NCI-H1417 (cell line): ENCODE measurements at regions not wholly inside any gene's neighbourhood (a gene's known extent, or its start where the extent isn't known, plus 50 kb on each side); places are given as distances from the start of the nearest gene placed in this dataset.
A peak's percentile ranks its signal among the peaks of the same experiment; 100 is the strongest.
"Not testable (repeated sequence)": the region's sequence is repeated elsewhere in the genome, so short reads cannot be mapped to it uniquely, and the experiment has no call there.

Experiments used
- DNase-seq, 3 experiments: peaks; one replicate each; lab custom pipeline; 2025; lab: John Stamatoyannopoulos, UW

DNA sequence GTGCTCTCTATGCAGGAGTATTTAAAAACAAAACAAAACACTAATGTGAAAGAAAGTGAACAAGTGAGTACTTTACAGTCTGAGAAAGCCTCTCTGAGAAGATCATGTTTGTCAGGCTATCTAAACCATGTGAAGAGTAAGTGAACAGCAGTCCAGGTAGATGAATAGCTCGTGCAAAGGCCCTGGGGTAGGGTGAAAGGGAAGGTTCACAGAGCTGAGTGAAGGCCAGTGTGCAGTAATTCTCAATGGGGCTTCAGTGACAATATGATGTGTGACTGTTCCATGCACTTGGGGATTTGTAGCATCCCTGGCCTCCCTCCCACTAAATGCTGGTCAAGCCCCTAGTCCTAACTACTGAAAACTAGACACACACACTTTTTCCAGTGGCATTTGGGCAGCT, 488.9 kb upstream of the JARID2 start:
- no peak for DNase-seq

DNA sequence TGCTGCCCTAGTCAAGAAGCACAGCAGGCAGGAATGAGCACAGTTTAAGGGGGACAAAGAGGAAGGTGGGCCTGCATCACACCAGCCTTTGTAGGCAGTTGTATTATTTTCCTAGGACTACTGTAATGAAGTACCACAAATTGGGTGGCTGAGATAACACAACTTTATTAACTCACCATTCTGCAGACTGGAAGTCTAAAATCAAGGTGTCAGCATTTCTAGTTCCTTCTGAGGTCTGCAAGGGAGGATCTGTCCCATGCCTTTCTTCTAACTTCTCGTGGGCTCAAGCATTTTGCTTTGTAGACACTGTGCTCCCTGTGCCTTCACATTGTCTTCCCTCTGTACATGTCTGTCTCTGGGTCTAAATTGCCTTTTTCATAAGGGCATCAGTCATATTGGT, 488.5 kb upstream of the JARID2 start:
- no peak for DNase-seq

DNA sequence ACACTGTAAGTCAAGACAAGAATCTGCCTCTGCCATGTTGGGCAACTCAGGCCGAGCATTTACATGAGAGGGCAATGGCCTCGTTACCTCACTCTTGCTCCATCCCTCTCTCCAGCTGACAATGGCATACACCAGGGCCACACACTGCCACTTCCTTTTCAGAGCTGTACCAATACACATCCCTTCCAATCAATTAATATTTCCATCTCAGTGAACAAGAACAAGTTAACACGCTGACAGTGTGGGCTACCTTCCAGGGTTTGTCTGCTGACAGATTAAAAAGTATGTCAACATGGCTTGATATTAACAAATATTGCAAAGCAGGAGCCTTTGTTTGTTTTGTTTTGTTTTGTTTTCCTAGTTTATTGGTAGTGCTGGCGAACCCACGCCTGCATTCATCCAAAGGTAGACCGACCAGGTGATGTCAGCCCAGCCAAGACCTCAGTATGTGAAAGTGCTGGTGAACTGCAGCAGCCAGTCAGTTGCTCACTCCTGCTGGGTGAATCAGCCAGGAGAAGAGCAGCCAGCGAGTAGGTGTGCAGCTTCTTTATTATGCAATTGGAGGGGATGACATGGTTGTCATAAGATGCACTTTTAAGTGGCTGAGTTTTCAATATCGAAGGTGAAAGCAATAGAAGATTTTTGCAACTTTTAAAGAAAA, 487.3 kb upstream of the JARID2 start:
- DNase-seq: peak in 2 of 3 experiments; percentile 68 to 81

DNA sequence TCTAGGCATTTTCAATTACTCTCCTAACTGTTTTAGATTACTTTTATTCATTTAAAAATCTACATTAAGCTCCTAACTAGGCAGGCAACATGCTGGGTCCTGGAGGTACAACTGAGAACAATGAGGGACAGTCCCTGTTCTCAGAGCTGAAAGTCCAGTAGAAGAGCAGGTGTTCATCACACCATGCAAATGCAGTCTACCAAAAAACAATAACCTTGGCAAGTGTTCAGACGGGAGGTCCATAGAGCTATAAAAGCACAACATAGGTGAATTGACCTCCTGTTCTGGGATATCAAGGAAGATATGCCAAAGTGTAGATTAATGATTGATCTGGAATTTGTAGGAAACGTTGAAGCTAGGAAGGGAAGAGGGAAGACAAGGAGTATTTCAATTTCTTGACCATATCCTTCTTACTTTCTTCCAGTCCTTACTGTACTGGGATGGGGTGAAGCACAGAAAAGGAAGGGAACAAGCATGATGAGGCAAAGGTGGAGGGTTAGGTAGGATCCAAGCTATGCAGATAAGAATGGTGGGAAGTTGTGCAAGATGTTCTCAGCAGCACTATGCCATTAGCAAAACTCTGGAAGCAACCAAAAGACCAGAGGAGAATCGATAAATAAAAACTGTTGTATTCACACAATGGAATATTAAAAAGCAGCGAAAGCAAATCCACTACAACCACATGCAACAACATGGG, 485.7 kb upstream of the JARID2 start:
- no peak for DNase-seq

DNA sequence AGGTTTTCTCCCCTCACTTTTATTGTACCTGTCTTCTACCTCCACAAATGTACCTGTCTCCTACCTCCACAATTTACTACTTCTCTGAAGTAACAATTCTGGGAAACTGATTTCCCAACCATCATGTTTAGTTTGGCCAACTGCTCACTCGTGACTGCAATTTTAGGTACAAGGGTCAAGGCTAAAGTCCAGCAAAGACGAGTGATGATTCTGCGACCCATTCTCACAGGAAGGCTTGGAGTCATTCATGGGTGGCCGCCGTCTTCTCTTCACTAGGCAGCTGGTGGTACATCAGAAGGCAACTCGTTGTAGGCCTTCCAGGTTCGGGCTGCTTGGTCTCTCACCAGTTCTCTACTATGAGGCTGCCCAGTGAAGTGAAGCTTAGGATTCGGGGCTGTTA, 483.8 kb upstream of the JARID2 start:
- no peak for DNase-seq

DNA sequence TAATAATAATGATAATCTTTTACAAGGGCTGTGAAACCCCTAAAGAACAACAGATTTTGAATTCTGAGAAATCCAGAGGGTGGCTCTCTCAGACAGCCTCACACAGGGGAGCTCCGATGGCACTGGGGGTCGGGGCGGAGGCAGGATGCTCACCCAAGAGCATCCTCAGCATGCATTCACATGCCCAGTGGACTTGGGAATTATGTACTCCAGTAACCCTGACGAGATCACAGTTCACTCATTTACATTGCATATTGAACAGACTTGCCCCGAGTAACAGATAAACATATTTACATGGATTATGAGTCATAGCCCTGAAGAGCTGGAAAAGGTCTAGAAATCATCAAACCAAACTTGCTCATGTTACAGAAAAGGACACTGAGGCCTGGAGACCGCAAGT, 482.7 kb upstream of the JARID2 start:
- DNase-seq: no peak

DNA sequence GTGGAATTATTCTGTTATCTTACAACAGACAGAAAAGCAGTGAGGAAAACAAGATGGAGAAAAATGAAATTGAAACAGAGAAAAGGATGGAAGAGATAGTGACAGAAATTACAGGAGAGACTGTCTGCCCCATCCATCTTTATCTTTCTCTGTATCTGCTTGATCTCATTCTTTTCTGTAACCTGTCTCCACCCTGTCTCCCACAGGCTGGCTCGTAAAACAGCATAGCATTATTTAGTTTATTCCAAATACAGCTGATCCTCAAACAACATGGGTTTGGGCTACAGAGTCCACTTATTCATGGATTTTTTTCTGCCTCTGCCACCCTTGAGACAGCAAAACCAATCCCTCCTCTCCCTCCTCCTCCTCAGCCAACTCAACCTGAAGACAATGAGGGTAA, 482.3 kb upstream of the JARID2 start:
- no peak for DNase-seq

DNA sequence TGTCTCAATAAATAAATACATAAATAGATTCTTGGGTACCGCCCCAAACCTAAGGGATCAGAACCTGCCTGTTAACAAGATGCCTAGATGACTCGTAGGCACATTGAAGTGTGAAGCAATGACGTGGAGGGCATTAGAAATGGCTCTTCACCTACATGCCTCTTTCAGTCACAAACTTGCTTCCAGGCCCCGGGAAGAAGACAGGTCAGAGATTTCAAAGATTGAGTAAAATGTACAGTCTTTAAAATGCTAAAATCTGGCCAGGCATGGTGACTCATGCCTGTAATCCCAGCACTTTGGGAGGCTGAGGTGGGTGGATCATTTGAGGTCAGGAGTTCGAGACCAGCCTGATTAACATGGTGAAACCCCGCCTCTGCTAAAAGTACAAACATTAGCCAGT, 480.8 kb upstream of the JARID2 start:
- no peak for DNase-seq

DNA sequence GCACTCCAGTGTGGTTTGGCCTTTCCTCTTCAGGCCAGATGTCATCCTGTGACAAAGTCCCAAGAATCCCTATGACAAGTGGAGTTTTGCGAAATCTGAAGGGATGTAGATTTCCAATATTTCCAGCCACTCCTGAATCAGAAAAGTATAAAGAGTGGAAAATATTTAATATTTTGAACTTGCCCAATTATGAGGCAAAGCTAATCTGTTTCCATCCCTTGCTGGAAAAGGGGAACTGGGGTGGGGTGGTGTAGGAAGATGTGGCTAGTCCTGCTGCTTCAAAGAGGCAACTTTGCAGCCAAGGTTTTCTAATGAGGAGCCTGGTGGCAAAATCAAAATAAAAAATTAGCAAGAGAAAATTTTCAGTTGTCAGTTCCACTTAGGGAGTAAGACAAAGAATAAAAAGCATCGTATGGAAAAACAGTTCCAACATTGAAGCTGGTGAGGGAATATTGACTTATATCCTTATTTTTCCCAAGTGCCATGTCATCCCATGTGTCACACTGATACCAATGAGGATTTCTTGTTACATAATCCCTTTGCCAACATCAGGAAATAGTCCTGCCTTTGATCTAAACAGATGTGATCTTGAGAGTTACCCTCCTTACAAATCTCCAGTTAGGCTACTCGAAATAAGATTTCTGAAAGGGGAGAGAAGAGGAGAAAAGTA, 480.0 kb upstream of the JARID2 start:
- DNase-seq: no peak

DNA sequence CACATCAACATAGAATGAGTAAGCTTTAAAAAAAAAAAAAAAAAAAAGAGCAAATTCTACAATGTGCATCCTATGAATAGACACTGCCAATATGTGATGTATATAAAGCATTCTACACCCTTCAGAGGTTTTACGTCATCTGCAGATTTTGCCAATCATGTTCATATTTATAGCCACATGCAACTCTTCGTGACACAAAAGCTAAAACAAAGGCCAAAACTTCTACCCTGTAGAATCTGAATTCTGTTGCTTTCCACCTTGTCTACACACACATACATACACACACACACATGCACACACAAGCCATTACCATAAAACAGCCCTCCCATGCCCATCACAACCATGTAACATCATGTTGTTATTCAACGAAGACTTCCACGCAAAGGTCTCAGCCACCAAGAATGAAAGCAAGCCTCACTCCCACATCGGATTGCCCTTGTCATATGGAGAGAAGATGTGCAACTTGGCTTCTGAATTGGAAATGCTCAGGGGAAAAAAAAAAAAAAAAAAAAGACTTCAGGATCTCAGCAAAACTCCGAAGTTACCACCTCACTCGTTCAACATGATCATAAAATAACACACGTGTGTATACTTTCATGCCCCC, 479.4 kb upstream of the JARID2 start:
- DNase-seq: no peak

DNA sequence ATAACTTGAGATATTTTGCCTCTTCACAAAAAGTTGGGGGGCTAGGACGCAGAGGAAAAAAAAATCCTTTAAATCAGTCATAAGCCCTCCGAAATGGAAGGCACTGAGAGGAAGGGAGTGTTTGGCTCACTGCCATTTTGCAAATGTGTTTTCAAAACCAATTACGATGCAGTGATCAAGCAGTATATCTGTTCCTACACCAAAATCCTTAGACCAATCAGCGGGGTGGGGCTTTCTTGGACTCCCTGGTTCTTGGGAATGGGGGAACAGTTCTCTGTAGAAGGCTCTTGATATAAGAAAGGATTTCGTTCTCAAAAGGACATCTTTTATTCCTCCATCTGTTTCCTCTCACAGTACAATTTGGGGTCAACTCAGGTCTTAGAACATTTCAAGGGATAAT, 478.6 kb upstream of the JARID2 start:
- no peak for DNase-seq

DNA sequence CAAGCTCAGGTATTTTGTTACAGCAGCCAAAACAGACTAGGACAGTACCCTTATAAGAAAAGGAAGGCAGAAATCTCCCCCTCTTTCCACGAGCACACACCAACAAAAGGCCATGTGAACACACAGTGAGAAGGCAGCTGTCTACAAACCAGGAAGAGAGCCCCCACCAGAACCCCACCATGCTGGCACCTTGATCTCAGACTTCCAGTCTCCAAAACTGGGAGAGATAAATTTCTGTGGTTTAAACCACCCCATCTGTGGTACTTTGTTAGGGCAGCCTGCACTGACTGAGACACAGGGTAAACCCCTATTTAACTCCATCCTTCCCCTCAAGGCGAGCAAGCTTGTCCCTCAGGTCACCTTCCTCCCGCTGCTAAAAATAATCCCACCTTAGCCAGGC, 475.8 kb upstream of the JARID2 start:
- no peak for DNase-seq

DNA sequence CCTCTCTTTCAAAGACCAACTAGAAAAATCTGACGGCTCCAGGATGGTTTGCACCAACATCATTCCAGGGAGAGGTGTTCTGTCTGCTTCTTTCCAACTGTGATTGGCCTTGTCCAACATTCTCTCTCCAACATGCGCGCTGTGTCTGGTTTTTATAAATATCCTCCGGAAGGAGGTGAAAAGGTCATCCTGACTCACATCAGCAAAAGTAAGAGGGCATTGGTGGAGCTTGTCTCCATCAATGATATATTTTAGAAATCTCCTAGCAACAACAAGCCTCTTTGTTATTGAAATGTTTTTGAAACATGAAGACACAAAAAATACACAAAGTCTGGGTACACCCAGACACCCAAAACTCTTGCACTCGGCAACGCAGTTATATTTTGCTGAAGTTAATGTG, 475.3 kb upstream of the JARID2 start:
- no peak for DNase-seq

DNA sequence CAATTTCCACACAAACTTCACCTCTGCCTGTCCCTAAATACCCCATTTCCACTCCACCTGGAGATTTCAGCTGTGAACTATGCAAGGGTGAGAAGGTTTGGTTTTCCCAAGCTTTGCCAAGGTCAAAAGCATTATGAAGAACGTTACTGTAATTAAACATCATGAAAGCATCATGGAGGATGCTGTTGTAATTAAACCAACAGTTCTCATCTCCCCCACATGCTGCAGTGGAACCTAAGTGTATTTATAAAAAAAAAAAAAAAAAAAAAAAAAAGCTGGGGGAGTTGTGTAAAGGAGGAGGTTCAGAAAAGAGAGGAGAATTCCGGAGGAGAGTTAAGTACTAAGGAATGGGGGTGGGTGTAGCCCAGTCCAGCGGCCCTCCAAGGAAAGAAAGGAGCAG, 474.9 kb upstream of the JARID2 start:
- no peak for DNase-seq

DNA sequence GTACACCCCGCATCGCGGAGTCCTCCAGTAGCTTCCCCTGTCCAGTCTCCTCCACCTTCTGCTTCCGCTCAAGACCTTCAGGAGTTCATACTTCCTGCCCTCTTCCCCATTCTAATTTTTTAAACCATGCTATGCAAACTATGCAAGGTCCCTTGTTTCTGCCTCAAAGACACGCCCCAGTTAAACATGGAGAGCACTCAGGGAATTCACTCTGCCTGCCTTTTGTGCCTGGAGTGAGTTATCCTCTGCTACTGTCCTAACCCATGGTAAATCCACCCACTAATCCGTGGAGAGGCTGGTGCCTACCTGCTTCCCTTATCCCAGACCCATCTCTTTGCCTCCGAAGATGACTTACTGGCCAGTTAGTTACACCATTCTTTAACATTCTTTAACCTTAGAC, 473.7 kb upstream of the JARID2 start:
- no peak for DNase-seq

DNA sequence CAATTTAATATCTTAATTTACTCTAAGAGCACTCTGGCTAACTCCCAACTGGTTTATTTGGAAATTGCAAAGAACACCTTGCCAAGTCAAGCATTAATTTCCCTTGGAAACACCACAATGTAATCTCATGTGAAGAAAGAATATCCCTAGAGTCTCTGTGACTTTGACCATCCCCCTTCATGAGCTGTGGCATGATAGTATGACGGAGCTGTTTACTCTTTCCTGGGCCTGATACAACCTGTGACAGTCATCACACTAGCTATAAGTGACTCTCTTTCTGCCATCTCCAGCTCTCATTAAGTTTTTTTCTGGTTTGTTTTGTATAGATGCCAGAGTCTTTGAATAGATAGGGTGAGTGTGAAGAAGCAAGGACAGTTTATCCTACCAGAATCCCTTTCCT, 470.3 kb upstream of the JARID2 start:
- peak in 1 of 3 experiments; percentile 25 for DNase-seq

DNA sequence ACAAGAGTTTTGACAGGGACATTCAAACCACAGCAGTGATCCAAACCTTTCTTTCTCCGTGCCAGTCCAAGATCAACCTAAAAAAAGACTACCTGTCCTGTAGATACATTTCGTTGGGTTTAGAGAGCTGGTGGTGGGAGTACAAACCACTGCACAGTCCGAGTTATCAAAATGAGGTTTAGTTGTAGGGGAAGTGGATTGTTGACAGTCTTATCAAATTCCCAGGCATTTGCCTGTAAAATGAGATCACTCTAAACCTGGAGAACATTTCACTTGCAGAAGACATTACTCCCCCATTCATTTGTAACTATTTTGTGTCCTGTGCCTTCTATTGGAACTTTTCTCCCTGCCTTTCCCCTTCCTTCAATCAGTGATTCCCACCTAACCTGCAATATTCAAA, 469.6 kb upstream of the JARID2 start:
- no peak for DNase-seq

DNA sequence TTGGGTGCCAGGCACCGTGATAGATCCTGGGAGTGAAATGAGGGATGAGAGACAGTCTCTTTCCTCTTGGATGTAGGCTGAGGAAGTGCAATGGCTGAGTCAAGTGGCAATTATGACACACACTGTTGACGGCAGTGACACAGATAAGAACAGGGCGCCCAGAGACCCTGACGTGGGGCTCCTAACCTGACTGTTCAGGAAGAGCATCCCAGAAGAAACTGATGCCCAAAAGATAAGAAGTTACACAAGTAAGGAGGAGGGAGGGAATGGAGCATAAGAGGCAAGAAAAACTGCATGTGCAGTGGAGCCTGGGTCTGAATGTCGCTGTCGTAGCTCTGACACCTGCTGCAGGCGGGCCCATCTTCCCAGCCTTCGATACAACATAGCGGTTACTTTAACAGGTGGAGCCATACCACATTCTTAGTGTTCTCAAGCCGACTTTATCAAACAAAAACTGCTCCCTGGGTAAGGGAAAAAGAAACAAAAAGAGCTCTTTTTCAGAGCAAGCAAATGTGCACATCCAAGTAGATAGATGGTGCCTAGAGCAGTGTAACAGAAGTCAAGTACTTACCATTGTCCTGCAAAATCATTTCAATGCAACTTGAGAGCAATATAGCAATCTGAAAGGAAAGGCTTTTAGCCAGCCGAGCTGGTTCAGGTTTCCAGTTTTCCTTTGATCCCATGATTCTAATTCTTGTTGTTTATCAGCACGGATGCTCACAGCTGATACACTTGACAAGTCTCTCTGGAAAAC, 463.9 kb upstream of the JARID2 start:
- DNase-seq: peak in 2 of 3 experiments; percentile 2 to 71

DNA sequence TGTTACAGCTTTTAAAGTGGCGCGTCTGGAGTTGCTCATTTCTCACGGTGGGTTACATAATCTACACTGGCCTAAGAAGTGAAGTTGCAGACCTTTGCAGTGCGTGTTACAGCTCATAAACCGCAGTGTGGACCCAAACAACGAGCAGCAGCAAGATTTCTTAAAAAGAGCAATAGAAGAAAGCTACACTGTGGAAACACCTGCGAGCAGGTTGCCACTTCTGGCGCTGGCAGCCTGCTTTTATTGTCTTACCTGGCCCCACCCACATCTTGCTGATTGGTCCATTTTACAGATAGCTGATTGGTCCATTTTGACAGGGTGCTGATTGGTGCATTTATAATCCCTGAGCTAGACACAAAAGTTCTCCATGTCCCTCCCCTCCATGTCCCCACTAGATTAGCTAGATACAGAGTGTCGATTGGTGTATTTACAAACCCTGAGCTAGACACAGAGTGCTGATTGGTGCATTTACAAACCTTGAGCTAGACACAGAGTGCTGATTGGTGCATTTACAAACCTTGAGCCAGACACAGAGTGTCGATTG, 462.9 kb upstream of the JARID2 start:
- not testable (repeated sequence) for DNase-seq

DNA sequence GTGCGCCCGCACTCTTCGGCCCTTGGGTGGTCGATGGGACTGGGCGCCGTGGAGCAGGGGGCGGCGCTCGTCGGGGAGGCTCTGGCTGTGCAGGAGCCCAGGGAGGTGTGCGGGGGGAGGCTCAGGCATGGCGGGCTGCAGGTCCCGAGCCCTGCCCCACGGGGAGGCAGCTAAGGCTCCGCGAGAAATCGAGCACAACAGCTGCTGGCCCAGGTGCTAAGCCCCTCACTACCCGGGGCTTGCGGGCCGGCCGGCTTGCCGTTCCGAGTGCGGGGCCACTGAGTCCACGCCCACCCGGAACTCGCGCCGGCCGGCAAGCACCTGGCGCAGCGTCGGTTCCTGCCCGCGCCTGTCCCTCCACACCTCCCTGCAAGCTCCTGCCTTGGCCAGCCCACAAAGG, 462.3 kb upstream of the JARID2 start:
- no peak for DNase-seq

DNA sequence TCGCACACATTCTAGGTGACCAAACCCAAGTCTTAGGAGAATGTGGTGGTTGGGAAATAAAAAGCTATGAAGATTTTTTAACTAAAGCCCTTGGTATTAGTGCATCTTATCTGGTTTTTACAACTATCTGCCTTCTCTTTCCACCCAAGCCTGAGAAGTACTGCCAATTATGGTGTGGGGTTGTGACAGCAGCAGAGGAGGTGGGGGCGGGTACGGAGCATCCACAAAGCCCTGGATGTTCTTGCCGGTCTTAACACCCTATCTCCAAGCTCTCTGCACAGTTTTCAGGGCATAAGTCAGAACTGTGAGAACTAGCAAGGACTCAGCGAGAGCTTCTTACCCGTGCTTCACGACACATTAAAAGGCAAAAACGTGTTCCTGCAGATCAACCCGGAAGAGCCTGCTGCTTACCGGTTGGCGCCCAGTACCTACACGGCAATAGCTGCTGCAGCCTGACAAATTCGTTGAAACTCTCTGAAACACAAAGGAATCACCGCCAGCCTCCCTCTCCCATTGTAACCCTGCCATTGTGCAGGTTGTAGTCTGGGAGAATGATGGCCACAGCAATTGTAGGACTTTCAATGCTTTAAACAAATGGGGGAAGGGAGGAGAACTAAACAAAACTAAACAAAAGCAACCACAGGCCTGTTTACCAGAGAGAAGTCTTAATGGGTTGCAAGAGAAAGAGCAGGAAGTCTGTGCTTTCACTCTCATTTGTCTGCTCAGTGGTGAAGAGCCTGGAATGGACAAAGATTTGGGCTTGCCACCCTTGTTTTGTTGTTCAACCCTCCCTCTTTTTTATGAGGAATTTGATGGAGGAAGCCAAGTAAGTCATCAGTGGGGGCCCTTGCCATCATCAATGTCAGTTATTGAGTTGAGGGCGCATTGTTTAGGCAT, 461.0 kb upstream of the JARID2 start:
- DNase-seq: peak; percentile 19 to 57 (median 23)
